ENCODE measurements at regions not wholly inside any gene's neighbourhood (a gene's known extent, or its start where the extent isn't known, plus 50 kb on each side); places are given as distances from the start of the nearest gene placed in this dataset.

DNA sequence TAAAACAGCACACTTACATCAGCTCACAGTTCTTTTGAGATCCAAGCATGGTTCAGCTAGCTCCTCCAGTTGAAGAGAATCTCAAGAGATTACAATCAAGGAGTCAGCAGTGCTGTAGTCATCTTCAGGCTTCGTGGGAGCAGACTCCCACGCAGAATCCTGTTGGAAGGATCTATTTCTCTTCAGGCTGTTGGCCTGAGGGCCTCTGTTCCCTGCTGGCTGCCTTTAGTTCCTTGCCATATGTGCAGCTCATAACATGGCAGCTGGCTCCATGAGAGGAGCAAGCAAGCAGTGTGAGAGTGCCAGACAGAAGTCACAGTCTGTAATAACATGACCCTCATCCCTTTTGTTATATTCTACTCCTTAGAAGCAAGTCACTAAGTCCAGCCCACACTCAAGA, 168.6 kb downstream of the COX18 start:
- TF ChIP-seq GABPA (IDR thresholded peaks at IDR 0.05; ENCODE audit: low read depth) (no peak), POLR2AphosphoS5 (IDR thresholded peaks at IDR 0.05; ENCODE audit: low read depth) (no peak), SPI1 (IDR thresholded peaks at IDR 0.05; ENCODE audit: borderline replicate concordance, low read depth) (no peak)
- TF ChIP-seq, protein P1, sequence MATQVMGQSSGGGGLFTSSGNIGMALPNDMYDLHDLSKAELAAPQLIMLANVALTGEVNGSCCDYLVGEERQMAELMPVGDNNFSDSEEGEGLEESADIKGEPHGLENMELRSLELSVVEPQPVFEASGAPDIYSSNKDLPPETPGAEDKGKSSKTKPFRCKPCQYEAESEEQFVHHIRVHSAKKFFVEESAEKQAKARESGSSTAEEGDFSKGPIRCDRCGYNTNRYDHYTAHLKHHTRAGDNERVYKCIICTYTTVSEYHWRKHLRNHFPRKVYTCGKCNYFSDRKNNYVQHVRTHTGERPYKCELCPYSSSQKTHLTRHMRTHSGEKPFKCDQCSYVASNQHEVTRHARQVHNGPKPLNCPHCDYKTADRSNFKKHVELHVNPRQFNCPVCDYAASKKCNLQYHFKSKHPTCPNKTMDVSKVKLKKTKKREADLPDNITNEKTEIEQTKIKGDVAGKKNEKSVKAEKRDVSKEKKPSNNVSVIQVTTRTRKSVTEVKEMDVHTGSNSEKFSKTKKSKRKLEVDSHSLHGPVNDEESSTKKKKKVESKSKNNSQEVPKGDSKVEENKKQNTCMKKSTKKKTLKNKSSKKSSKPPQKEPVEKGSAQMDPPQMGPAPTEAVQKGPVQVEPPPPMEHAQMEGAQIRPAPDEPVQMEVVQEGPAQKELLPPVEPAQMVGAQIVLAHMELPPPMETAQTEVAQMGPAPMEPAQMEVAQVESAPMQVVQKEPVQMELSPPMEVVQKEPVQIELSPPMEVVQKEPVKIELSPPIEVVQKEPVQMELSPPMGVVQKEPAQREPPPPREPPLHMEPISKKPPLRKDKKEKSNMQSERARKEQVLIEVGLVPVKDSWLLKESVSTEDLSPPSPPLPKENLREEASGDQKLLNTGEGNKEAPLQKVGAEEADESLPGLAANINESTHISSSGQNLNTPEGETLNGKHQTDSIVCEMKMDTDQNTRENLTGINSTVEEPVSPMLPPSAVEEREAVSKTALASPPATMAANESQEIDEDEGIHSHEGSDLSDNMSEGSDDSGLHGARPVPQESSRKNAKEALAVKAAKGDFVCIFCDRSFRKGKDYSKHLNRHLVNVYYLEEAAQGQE (IDR thresholded peaks at IDR 0.05; ENCODE audit: insufficient replicate concordance, low read depth), result no peak
- TF ChIP-seq, protein P2, sequence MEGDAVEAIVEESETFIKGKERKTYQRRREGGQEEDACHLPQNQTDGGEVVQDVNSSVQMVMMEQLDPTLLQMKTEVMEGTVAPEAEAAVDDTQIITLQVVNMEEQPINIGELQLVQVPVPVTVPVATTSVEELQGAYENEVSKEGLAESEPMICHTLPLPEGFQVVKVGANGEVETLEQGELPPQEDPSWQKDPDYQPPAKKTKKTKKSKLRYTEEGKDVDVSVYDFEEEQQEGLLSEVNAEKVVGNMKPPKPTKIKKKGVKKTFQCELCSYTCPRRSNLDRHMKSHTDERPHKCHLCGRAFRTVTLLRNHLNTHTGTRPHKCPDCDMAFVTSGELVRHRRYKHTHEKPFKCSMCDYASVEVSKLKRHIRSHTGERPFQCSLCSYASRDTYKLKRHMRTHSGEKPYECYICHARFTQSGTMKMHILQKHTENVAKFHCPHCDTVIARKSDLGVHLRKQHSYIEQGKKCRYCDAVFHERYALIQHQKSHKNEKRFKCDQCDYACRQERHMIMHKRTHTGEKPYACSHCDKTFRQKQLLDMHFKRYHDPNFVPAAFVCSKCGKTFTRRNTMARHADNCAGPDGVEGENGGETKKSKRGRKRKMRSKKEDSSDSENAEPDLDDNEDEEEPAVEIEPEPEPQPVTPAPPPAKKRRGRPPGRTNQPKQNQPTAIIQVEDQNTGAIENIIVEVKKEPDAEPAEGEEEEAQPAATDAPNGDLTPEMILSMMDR (IDR thresholded peaks at IDR 0.05; ENCODE audit: insufficient read depth, low read length), result no peak
- Histone ChIP-seq H3K27me3 (ENCODE audit: insufficient read depth, poor library complexity, severe bottlenecking) (no peaks in the 10 kb centered on the region), H3K27ac (replicated peaks) (no peak overlapping the region), H3K4me3 (replicated peaks; ENCODE audit: insufficient read depth, low read length) (no peak overlapping the region)
- DNase-seq (ENCODE audit: low read depth in 1 of 2, low spot score in 1 of 2), result no peak

DNA sequence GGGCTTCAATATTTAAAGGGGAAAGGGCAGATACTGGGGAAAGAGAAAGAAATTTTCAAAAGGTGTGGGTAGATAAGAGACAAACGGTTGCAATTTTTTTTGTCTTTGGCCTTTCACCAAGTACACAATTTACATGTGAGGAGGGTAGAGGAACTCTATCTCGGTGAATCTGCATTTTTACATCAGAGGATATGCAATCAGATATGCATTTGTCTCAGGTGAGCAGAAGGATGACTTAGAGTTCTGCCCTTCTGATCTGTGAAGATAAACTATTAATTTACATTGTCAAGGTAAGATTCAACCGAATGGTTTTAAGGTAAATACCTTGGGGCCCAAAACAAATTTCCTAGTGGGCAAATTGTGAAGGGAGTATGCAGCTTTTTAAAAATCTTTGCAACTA, 169.9 kb downstream of the COX18 start:
- Histone ChIP-seq H3K27me3 (ENCODE audit: insufficient read depth, poor library complexity, severe bottlenecking) (no peaks in the 10 kb centered on the region), H3K4me3 (replicated peaks; ENCODE audit: insufficient read depth, low read length) (no peak overlapping the region), H3K27ac (replicated peaks) (no peak overlapping the region)
- DNase-seq (ENCODE audit: low read depth in 1 of 2, low spot score in 1 of 2), result no peak
- TF ChIP-seq, protein P1 (IDR thresholded peaks at IDR 0.05; ENCODE audit: insufficient replicate concordance, low read depth), result no peak
- TF ChIP-seq, protein P2 (IDR thresholded peaks at IDR 0.05; ENCODE audit: insufficient read depth, low read length), result no peak
- TF ChIP-seq SPI1 (IDR thresholded peaks at IDR 0.05; ENCODE audit: borderline replicate concordance, low read depth) (no peak), POLR2AphosphoS5 (IDR thresholded peaks at IDR 0.05; ENCODE audit: low read depth) (no peak), GABPA (IDR thresholded peaks at IDR 0.05; ENCODE audit: low read depth) (no peak)

DNA sequence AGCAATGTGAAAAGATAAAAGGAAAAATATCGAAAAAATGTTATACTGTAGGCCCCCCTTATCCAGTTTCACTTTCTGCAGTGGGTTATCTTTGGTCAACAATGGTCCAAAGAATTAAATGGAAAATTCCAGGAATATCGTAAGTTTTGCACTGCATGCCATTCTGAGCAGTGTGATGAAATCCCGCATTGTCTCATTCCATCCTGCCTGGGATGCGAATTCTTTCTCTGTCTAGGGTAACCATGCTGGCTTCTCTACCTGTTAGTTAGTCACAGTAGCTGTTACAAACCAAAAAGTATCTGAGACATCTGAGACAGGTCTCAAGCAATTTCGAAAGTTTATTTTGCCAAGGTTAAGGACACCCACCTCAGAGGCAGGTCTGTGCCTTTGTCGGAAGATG, 170.3 kb downstream of the COX18 start:
- Histone ChIP-seq H3K4me3 (replicated peaks; ENCODE audit: insufficient read depth, low read length) (no peak overlapping the region), H3K27me3 (ENCODE audit: insufficient read depth, poor library complexity, severe bottlenecking) (no peaks in the 10 kb centered on the region), H3K27ac (replicated peaks) (no peak overlapping the region)
- DNase-seq (ENCODE audit: low read depth in 1 of 2, low spot score in 1 of 2), result no peak
- TF ChIP-seq, protein P2 (IDR thresholded peaks at IDR 0.05; ENCODE audit: insufficient read depth, low read length), result no peak
- no peak for TF ChIP-seq SPI1 (IDR thresholded peaks at IDR 0.05; ENCODE audit: borderline replicate concordance, low read depth)
- TF ChIP-seq, protein P1 (IDR thresholded peaks at IDR 0.05; ENCODE audit: insufficient replicate concordance, low read depth), result no peak
- TF ChIP-seq GABPA (IDR thresholded peaks at IDR 0.05; ENCODE audit: low read depth), result no peak
